Peyer's patch (tissue), 4 donors: ENCODE measurements at regions not wholly inside any gene's neighbourhood (a gene's known extent, or its start where the extent isn't known, plus 50 kb on each side); places are given as distances from the start of the nearest gene placed in this dataset.

Experiments
- CTCF ChIP-seq, 6 experiments: fragments of 450-650 bp in 4 of 6; fragments of 200-600 bp in 2 of 6; sonication (generic) in 1 of 6; IDR thresholded peaks; one replicate each; pipeline ENCODE4 v1.5.1; 2017 to 2019; ENCODE audit warnings: antibody characterized with exemption in 6 of 6, mild to moderate bottlenecking in 3 of 6, moderate library complexity in 1 of 6
- POLR2A ChIP-seq, 2 donors: fragments of 450-650 bp; IDR thresholded peaks; one replicate each; pipeline ENCODE4 v1.5.1; 2017; ENCODE audit warnings: antibody characterized with exemption in 2 of 2, mild to moderate bottlenecking in 2 of 2, moderate library complexity in 2 of 2

DNA sequence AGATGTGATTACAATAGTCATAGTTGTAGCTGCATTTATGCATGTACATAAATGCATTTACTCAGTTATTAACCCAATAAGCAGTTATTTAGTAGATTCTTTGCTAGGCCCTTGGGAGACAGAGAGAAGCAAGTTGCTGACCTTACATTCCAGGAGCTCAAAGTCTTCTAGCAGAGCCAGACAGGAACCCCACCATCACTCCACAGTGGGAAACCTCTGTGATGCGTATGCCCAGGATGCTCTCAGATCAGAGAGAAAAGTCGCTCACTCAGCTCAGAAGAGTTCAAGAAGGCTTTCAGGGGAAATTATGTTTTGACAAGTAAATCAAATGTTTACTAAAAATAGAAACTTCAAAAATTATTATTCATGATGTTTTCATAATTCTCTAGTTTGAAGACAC, 146.3 kb upstream of the EXOC2 start:
- TF ChIP-seq CTCF (IDR thresholded peaks at IDR 0.05): no peak
- no peak for TF ChIP-seq POLR2A (IDR thresholded peaks at IDR 0.05)
